ENCODE measurements at regions not wholly inside any gene's neighbourhood (a gene's known extent, or its start where the extent isn't known, plus 50 kb on each side); places are given as distances from the start of the nearest gene placed in this dataset.

- TF ChIP-seq, protein P1, sequence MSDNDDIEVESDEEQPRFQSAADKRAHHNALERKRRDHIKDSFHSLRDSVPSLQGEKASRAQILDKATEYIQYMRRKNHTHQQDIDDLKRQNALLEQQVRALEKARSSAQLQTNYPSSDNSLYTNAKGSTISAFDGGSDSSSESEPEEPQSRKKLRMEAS (IDR thresholded peaks at IDR 0.05; ENCODE audit: low read depth, low read length), result no peak
- TF ChIP-seq, protein P2, sequence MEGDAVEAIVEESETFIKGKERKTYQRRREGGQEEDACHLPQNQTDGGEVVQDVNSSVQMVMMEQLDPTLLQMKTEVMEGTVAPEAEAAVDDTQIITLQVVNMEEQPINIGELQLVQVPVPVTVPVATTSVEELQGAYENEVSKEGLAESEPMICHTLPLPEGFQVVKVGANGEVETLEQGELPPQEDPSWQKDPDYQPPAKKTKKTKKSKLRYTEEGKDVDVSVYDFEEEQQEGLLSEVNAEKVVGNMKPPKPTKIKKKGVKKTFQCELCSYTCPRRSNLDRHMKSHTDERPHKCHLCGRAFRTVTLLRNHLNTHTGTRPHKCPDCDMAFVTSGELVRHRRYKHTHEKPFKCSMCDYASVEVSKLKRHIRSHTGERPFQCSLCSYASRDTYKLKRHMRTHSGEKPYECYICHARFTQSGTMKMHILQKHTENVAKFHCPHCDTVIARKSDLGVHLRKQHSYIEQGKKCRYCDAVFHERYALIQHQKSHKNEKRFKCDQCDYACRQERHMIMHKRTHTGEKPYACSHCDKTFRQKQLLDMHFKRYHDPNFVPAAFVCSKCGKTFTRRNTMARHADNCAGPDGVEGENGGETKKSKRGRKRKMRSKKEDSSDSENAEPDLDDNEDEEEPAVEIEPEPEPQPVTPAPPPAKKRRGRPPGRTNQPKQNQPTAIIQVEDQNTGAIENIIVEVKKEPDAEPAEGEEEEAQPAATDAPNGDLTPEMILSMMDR (IDR thresholded peaks at IDR 0.05; ENCODE audit: low read depth, low read length), result no peak
- TF ChIP-seq POLR2A (IDR thresholded peaks at IDR 0.05; ENCODE audit: extremely low read depth, insufficient read length) (no peak), MYC (IDR thresholded peaks at IDR 0.05; ENCODE audit: low read depth, low read length) (no peak)
- no peak overlapping the region for H3K4me3 ChIP-seq (ENCODE audit: low read depth, low read length)
- DNase-seq (ENCODE audit: low read depth), result no peak
These were observed 636.7 kb upstream of the SYT4 start for GRCh38 chr18:43914018-43914417.

GRCh38 chr18:43916984-43917383, 639.7 kb upstream of the SYT4 start:
- H3K4me3 ChIP-seq (ENCODE audit: low read depth, low read length), result no peak overlapping the region
- TF ChIP-seq MYC (IDR thresholded peaks at IDR 0.05; ENCODE audit: low read depth, low read length) (no peak), POLR2A (IDR thresholded peaks at IDR 0.05; ENCODE audit: extremely low read depth, insufficient read length) (no peak)
- TF ChIP-seq, protein P2 (IDR thresholded peaks at IDR 0.05; ENCODE audit: low read depth, low read length), result no peak
- TF ChIP-seq, protein P1 (IDR thresholded peaks at IDR 0.05; ENCODE audit: low read depth, low read length), result no peak
- DNase-seq (ENCODE audit: low read depth), result no peak

GRCh38 chr18:43917520-43917919, 640.2 kb upstream of the SYT4 start:
- no peak for DNase-seq (ENCODE audit: low read depth)
- TF ChIP-seq, protein P1 (IDR thresholded peaks at IDR 0.05; ENCODE audit: low read depth, low read length), result no peak
- TF ChIP-seq POLR2A (IDR thresholded peaks at IDR 0.05; ENCODE audit: extremely low read depth, insufficient read length), result no peak
- no peak for TF ChIP-seq MYC (IDR thresholded peaks at IDR 0.05; ENCODE audit: low read depth, low read length)
- TF ChIP-seq, protein P2 (IDR thresholded peaks at IDR 0.05; ENCODE audit: low read depth, low read length), result no peak
- H3K4me3 ChIP-seq (ENCODE audit: low read depth, low read length), result no peak overlapping the region

DNA sequence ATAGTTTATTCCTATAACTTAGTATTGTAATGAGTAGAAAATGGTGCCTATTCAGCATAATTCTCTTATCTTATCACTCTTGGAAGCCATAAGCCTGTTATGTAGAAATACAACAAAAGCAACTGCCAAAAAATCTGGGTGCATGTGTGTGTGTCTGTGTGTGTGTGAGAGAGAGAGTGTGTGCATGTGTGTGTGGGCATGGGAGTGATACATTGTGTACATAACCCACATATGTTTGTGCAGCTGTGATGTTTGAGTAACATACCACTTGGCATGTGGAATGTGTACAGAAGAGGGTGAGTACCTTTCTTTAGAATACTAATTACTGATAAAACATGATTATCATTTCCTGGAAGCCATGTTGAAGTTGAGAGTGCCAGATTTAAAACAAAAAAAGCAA, 642.3 kb upstream of the SYT4 start:
- DNase-seq (ENCODE audit: low read depth), result no peak
- no peak overlapping the region for H3K4me3 ChIP-seq (ENCODE audit: low read depth, low read length)
- TF ChIP-seq MYC (IDR thresholded peaks at IDR 0.05; ENCODE audit: low read depth, low read length) (no peak), POLR2A (IDR thresholded peaks at IDR 0.05; ENCODE audit: extremely low read depth, insufficient read length) (no peak)
- TF ChIP-seq, protein P2 (IDR thresholded peaks at IDR 0.05; ENCODE audit: low read depth, low read length), result no peak
- TF ChIP-seq, protein P1 (IDR thresholded peaks at IDR 0.05; ENCODE audit: low read depth, low read length), result no peak

GRCh38 chr18:43931439-43931838, 654.1 kb upstream of the SYT4 start:
- TF ChIP-seq, protein P2 (IDR thresholded peaks at IDR 0.05; ENCODE audit: low read depth, low read length), result no peak
- TF ChIP-seq POLR2A (IDR thresholded peaks at IDR 0.05; ENCODE audit: extremely low read depth, insufficient read length) (no peak), MYC (IDR thresholded peaks at IDR 0.05; ENCODE audit: low read depth, low read length) (no peak)
- TF ChIP-seq, protein P1 (IDR thresholded peaks at IDR 0.05; ENCODE audit: low read depth, low read length), result no peak
- DNase-seq (ENCODE audit: low read depth), result no peak
- no peak overlapping the region for H3K4me3 ChIP-seq (ENCODE audit: low read depth, low read length)

DNA sequence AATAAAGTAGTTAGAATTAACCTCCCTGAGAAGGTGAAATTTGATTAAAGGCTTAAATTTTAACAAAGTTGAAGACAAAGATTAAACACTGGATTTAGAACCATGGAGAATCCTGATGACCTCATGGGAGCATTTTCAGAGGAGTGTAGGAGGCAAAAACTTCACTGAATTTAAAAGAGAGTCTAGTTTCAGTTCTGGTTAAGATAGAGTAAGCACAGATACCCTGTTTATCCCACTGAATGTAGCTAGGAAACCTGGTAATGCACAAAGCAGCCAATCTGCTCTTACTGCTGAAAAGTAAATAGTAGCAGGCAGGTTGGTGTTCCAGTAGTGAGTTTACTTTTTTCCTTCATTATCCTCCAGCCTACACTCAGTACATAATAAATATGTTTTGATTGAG, 654.9 kb upstream of the SYT4 start:
- TF ChIP-seq, protein P2 (IDR thresholded peaks at IDR 0.05; ENCODE audit: low read depth, low read length), result no peak
- no peak for TF ChIP-seq POLR2A (IDR thresholded peaks at IDR 0.05; ENCODE audit: extremely low read depth, insufficient read length)
- H3K4me3 ChIP-seq (ENCODE audit: low read depth, low read length), result no peak overlapping the region
- DNase-seq (ENCODE audit: low read depth), result no peak
